Fibroblast of upper back skin (primary cell): ENCODE measurements at regions not wholly inside any gene's neighbourhood (a gene's known extent, or its start where the extent isn't known, plus 50 kb on each side); places are given as distances from the start of the nearest gene placed in this dataset.
A peak's percentile ranks its signal among the peaks of the same experiment; 100 is the strongest.
"Not testable (repeated sequence)": the region's sequence is repeated elsewhere in the genome, so short reads cannot be mapped to it uniquely, and the experiment has no call there.

Experiments used
- DNase-seq: peaks from one replicate; pipeline ENCODE4 v3.0.0-alpha.2; 2013

DNA sequence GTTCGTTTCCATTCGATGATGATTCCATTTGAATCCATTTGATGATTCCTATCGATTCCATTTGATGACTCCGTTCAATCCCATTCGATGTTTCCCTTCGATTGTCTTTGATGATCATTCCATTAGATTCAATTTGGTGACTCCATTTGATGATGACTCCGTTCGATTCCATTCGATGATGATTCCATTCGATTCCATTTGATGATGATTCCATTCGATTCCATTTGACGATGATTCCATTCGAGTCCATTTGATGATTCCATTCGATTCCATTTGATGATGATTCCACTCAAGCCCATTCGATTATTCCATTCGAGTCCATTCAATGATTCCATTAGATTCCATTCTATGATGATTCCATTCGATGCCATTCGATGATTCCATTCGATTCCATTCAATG lies 2730.6 kb downstream of the RPIA start:
- not testable (repeated sequence) for DNase-seq

DNA sequence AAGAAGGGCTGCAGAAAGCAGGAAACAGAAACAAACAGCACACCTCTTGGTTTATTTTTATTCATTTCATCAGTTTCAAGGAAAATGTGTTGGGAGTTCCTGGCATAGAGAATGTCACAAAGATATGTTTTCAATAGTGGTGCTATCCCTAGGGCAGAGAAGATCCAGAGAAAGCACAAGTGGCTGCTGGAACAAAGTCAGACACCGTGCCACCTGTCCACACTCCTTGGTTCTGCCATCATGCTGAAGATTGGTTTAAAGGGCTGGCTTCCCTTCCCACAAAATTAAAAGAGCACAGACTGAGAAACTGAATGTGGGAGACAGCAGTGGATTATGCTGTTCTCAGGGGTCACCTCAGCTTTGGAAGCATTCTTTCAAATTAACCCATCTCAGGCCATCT lies 2735.7 kb downstream of the RPIA start:
- not testable (repeated sequence) for DNase-seq

DNA sequence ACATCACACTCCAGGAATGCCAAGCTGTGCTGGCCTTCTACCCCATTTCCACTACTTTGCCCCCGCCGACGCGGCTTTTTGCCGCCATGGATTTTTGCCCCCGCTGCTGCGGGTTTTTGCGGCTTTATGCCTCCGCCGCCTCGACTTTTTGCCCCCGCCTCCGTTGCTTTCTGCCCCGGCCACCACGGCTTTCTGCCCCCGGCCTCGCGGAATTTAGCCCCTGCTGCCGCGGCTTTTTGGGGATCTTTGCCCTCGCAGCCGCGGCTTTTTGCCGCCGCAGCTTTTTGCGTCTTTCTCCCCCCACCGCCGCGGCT lies 2750.4 kb downstream of the RPIA start:
- not testable (repeated sequence) for DNase-seq

DNA sequence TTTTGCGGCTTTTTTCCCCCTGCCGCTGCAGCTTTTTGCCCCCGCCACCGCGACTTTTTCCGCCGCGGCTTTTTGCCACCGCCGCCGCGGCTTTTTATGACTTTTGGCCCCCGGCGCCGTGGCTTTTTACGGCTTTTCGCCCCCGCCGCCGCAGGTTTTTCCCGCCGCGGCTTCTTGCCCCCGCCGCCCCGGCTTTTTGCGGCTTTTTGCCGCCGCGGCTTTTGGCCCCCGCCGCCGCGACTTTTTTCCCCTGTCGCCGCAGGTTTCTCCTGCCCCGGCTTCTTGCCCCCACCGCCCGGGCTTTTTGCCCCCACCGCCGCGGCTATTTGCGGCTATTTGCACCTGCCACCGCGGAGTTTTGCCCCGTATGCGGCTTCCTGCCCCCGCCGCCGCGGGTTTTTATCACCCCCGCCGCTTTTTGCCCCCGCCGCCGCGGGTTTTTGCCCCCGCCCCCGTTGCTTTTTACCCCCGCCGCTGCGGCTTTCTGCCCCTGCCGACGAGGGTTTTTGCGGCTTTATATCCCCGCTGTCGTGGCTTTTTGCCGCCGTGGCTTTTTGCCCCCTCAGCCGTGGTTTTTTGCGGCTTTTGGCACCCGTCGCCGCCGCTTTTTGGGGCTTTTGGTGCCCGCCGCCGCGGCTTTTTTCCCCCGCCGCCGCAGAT lies 2750.9 kb downstream of the RPIA start:
- no peak for DNase-seq

DNA sequence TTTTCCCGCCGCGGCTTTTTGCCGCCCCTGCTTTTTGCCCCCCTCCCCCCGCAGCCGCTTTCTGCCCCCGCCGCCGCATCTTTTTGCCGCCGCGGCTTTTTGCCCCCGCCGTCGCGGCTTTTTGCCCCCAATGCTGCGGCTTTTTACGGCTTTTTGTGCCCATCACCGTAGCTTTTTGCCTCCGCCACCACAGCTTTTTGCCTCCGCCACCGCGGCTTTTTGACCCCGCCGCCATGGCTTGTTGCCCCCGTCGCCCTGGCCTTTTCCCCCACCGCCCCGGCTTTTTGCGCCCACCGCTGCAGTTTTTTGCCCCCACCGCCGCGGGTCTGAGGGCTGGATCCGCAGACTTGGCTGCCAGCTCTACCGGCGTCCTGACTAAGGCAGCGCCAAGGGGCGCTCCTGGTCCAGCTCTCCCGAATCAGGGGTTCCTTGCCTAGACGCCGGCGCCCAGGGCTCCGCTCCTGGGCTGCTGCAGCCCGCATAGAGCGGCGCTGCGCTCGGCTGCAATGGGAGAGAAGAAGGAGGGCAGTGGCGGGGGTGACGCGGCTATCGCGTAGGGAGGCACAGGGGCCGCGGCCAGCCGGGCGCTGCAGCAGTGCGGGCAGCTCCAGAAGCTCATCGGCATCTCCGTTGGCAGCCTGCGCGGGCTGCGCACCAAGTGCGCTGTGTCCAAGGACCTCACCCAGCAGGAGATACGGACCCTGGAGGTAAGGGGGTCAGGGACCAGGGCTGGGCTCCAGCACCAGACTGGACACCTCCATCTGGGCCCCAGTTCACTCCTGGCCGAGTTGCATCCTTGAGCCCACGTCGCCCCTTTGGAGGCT lies 2751.6 kb downstream of the RPIA start:
- not testable (repeated sequence) for DNase-seq

DNA sequence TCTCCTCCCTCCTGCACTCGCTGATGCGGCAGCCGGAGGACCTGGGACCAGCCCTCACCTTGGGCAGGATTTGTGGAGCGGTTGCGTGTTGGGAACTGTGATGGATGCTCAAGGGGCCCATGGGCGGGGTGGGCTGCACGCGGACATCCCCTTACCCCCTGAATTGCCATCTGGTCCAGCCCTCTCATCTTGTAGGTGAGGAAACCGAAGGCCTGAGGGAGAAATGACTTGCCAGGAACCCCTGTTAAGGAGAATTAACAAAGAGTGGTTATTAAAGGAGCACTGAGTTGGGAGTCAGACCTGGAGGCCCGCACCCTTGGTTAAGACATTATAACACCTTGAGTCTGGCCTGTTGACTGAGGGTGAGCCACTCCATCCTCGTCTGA lies 2752.2 kb downstream of the RPIA start:
- not testable (repeated sequence) for DNase-seq

DNA sequence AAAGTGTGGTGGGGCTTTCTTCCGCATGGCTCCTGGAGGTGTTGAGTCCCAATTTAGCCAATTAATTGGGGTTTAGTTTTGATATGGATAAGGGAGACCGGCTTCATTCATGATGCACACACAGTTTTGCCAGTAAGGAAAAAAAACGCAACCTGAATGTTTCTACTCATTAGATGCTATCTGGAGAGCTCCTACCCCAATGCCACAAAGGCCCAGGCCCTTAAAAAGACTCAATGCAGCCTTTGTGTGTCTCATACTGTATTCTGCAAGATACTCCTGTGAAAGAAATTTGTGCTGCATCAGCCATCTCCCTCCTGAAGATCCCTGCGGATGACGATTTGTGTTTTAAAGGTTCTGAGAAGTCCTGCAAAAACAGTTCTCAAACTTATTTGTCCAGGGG lies 2754.2 kb downstream of the RPIA start:
- DNase-seq = not testable (repeated sequence)

DNA sequence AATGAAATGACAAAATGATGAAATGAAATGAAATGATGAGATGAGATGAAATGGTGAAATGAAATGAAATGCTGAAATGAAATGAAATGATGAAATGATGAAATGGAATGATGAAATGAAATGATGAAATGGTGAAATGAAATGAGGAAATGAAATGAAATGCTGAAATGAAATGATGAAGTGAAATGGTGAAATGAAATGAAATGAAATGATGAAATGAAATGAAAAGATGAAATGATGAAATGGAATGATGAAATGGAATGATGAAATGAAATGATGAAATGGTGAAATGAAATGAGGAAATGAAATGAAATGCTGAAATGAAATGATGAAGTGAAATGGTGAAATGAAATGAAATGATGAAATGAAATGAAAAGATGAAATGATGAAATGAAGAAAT lies 2755.0 kb downstream of the RPIA start:
- not testable (repeated sequence) for DNase-seq

DNA sequence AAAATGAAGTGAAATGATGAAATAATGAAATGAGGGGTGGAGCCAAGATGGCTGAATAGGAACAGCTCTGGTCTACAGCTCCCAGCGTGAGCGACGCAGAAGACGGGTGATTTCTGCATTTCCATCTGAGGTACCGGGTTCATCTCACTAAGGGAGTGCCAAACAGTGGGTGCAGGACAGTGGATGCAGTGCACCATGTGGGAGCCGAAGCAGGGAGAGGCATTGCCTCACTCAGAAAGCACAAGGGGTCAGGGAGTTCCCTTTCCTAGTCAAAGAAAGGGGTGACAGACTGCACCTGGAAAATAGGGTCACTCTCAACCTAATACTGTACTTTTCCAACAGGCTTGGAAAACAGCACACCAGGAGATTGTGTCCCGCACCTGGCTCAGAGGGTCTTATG lies 2755.4 kb downstream of the RPIA start:
- DNase-seq = not testable (repeated sequence)

DNA sequence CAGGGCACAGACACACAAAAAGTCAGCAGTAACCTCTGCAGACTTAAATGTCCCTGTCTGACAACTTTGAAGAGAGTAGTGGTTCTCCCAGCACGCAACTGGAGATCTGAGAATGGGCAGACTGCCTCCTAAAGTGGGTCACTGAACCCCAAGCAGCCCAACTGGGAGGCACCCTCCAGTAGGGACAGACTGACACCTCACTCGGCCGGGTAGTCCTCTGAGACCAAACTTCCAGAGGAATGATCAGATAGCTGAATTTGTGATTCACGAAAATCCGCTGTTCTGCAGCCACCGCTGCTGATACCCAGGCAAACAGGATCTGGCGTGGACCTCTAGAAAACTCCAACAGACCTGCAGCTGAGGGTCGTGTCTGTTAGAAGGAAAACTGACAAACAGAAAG lies 2756.0 kb downstream of the RPIA start:
- DNase-seq = not testable (repeated sequence)

DNA sequence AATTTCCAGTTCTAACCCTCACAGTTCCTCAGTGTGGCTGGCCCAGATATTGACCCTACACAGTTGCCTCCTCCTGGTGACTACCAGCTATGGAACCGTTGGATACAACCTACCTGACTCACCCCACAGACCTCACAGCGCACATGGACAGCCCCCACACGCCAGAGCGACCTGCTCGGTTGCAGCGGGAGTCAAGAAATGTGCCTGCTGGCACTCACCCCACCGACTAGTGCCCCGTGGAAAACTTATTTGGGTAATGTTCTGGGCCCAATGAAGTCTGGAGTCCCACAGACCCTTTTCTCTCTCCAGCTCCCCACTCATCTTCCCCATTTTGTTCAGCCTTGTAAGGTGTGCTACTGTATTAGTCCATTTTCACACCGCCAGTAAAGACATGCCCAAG lies 2770.8 kb downstream of the RPIA start:
- not testable (repeated sequence) for DNase-seq

DNA sequence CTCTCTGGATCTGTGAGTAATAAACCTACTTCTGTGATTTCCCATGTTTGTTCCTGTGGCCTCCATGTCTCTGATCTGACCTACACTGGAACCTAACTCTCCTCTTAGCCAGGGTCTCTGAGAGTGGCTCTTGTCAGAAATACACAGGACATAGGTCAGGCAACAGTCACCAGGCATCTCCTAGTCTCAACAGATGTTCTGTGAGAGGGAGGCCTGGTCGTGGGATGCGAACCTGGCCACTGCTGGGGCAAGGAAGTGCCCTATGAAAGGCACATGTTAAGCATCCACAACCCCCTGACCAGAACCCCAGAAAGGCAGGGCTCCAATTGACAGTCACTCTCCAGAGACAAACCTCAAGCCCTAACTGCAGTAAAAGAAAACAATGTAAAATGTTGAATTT lies 2771.5 kb downstream of the RPIA start:
- DNase-seq = not testable (repeated sequence)

DNA sequence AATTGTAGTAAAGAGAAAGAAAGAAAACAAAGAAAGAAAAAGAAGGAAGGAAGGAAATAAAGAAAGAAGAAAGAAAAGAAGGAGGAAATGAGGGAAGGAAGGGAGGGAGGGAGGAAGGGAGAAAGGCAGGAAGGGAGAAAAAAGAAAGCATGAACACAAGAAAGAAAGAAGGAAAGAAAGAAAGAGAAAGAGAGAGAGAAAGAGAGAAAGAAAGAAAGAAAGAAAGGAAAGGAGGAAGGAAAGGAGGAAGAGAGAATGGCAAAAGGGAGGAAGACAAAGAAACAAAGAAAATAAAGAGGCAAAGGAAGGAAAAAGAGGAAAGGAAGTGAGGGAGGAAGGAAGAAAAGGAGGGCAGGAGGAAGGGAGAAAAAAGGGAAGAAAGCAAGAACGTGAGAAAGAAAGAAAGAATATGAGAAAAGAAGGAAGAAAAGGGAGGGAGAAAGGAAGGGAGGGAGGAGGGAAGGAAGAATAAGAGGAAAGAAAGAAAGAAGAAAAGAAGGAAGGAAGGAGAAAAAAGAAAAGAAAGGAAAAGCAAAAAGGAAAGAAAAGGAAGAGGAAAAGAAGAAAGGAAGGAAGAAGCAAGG lies 2775.4 kb downstream of the RPIA start:
- DNase-seq = not testable (repeated sequence)

DNA sequence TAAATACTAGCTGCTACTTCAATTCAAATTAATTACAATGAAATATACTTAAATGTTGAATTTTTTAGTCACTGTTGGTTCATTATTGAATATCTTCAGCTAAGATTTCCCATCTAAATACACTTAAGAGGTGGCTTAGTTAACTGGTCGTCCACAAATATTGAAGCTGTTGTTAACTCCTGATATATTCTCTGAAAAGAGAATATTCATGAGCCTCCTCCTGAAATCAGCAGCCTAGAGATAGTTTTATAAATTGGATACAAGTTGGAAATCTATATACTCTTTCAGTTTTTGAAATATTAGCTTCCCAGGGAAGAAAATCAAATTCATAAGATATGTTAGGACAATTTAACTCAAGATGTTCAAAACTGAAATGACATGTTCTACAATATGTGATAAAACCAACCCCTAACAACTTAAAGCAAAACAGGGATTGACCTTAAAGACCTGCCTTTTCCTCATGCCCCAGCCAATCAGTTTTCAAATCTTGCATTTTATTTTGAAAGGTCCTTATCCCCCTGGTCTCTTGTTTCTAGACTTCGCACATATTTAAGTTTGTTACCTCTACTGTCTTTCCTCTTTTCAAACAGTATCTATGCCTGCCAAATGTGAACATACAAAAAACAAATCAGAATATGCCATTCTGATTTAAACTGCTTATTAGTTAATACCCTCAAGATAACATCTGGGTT lies 2784.9 kb downstream of the RPIA start:
- DNase-seq = not testable (repeated sequence)

DNA sequence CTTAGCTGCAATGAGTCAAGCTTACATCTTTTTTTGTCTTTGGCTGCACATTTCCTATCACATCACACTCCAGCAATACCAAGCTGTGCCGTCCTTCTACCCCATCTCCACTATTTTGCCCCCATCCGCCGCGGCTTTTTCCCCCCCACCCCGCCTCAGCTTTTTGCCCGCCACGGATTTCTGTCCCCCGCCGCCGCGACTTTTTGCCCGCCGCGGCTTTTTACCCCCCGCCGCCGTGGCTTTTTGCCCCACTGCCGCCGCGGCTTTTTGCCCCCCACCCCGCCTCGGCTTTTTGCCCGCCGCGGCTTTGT lies 2785.4 kb downstream of the RPIA start:
- DNase-seq = not testable (repeated sequence)

DNA sequence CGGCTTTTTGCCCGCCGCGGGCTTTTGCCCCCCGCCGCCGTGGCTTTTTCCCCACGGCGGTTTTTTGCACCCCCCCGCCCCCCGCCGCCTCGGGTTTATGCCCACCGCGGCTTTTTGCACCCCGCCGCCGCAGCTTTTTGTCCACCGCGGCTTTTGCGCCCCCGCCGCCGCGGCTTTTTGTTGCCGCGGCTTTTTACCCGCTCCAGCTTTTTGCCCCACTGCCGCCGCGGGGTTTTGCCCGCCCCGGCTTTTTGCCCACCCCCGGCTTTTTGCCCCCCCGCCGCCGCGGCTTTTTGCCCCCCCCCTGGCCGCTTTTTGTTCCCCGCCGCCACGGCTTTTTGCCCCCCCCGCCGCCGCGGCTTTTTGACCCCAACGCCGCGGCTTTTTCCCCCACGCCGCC lies 2785.8 kb downstream of the RPIA start:
- not testable (repeated sequence) for DNase-seq

DNA sequence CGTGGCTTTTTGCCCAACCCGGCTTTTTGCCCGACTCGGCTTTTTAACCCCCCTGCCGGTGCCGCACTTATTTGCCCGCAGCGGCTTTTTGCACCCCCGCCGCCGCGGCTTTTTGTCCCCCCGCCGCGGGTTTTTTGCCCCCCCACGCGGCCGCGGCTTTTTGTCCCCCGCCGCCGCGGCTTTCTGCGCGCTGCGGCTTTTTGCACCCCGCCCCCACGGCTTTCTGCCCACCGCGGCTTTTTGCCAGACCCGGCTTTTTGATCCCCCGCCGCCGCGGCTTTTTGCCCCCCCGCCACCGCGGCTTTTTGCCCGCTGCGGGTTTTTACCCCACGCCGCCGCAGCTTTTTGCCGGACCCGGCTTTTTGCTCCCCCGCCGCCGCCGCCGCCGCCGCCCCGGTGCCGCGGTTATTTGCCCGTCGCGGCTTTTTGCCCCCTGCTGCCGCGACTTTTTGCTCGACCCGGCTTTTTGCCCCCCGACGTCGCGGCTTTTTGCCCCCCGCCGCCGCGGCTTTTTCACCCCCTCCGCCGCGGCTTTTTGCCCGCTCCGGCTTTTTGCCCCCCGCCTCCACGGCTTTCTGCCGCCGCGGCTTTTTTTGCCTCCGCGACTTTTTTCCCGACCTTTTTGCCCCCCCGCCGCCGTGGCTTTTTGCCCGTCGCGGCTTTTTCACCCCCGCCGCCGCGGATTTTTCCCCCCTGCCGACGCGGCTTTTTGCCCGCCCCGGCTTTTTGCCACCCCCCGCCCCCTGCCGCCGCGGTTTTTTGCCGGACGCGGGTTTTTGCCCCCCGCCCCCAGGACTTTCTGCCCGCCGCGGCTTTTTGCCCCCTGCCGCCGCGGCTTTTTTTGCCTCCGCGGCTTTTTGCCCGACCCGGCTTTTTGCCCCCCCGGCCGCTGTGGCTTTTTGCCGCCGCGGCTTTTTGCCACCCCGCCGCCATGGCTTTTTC lies 2786.5 kb downstream of the RPIA start:
- DNase-seq = peak; percentile 21

DNA sequence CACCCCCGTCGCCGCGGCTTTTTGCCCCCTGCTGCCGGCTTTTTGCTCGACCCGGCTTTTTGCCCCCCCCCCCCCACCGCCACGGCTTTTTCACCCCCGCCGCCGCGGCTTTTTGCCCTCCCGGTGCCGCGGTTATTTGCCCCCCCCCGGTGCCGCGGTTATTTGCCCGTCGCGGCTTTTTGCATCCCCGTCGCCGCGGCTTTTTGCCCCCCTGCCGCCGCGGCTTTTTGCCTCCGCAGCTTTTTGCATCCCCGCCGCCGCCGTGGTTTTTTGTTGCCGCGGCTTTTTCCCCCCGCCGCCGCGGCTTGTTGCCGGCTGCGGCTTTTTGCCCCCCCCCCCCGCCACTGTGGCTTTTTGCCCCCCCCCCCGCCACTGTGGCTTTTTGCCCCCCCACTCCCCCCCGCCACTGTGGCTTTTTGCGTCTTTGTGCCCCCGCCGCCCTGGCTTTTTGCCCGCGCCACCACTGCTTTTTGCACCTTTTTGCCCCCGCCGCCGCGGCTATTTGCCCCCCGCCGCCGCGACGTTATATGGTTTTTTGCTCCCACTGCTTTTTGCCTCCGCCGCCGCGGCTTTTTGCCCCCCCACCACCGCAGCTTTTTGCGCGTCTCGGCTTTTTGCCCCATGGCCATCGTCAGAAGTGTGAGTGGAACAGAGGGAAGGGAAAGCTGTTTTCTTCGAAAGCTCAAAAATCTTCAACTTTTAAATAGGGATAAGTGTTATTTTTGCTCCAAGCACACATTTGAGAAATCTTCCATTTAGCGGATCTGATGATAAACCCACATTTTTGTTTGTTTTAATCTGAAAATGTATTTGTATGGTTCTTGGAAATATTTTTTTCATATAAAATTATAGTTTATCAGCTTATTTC lies 2787.6 kb downstream of the RPIA start:
- DNase-seq = not testable (repeated sequence)

DNA sequence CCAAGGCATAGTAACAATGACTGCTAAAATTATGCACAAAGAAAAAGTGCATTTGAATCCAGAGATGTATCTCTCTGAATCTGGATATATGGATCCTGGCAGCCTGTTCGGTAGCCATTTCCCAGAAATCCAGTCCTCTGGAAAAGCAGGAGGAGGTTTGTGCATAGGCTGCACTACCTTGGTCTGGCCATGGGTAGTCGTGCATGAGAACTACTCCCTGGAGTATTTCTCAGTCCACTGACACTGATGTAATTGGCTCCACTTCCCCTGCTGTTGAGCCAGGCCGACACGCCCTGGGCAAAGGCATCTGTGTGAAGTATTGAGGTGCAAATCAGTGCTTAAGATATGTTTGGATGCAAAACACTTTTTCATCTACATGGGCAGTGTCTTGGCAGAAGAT lies 2793.8 kb downstream of the RPIA start:
- not testable (repeated sequence) for DNase-seq

DNA sequence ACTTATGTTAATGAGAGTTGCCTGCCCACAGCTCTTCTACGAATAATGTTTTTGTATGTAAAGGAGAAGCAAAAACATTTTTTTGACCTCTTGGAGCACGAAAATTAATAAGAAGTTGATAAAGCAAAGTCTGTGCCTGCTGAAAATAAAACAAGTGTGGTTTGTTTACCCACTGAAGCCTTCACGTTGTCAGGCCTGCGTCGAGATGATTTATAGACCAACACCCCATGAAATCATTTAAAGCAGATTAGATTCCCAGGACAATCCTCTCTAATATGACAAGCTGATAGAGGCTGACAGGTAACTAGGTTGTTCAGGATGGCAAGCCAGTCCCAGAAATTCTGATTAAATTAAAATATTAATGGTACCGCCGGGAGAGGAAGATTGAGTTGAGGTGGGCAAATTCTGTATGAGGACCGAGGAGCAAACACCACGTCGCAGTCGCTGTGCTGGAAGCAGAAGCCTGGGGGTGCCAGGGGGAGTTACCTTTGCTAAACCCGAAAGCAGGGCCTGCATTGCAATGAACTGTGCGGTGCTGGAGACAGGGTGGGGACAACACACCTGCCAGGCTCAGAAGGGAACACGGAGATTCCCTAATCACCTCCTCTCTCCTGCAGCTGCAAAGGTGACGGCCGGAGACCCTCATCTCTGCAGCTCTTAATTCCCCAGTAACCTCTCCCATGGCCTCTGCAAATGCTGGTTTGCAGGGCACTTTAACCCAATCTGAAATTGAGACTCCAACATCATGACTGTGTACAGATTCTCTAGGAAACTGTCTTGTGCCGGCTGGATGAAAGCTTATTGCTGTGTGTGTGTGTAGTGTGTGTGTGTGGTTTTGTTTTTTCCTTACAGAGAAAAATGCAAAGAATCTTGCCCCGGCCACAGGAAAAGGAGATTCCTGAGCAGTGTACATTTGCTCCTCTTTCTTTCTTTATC lies 2805.9 kb downstream of the RPIA start:
- DNase-seq = not testable (repeated sequence)
